ENCODE measurements at regions not wholly inside any gene's neighbourhood (a gene's known extent, or its start where the extent isn't known, plus 50 kb on each side); places are given as distances from the start of the nearest gene placed in this dataset.

DNA sequence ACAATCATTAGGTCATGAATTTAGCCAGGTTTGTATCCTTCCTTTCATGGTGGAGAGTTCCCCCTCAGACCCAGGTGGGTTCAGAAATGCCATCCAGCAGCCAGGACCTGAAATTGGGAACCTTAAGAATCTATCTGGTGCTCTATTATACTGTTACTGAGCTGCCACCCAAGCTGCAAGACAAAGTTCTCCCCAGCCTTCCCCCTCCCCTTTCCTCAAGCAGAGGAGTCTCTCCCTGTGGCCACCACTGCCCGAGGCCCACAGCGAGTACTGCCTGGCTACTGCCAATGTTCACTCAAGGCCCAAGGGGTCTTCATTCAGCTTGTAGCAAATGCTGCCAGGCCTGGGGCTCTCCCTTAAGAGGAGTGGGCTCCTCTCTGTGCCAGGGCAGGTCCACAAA, 133.8 kb downstream of the TMEM38B start:
- no peak for DNase-seq

DNA sequence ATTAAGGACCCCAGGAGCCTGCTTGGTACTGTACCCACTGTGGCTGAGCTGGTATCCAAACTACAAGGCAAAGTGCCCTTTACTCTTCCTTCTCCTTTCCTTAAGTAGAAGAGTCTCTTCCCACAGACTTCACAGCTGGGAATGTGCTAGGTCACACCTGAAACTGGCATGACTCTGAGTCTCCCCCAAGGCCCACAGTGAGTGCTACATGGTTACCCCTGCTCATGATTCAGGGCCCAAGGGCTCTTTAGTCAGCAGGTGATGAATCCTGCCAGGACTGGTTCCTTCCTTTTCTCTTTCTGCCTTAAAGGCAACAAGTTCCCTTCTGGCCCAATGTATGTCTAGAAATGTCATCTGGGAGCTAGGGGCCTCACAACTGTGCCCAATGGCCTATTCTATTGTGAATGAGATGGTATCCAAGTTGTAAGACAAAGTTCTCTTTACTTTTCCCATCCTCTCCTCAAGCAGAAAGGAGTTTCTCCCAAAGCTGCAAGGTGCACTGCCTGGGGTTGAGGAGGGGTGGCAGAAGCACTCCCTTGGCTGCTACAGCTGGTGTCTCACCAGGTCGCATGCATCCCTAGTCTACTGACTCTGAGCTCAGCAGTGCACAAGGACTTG, 134.4 kb downstream of the TMEM38B start:
- DNase-seq: no peak

GRCh38 chr9:105830461-105830860, 136.1 kb downstream of the TMEM38B start:
- no peak for DNase-seq

- DNase-seq: no peak
These were observed 137.9 kb downstream of the TMEM38B start for GRCh38 chr9:105832096-105832710.

DNA sequence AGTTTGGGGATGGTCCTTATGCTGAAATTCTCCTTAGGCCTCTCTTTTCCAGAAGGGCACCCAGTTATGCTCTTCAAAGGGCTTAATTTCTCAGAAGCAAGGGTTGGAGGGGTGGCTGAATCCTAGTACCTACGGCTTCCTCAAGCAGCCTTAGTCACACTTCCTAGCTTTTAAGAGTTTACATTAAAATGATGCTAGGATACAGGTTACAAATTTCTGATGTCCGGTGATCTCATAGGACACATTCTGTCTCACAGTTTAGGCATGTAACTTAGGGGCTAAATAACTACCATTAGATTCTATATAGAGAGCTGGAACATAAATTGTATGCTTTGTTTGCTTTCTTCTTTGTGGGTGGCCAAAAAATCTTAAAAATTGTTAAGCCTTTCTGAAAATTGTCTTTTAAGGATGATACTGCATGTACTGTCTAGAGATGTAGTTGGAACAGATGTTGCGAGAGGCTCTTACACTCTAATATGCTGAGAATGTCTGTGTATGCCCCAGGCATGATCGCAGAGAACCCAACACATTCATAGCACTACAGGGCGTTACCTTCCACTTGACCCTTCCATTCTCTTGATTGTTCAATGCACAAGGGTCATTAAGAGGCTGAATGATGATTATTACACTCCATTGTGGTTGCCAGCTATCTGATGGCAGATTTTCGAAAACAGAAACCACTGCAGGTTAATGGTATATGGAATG, 139.1 kb downstream of the TMEM38B start:
- DNase-seq: no peak

DNA sequence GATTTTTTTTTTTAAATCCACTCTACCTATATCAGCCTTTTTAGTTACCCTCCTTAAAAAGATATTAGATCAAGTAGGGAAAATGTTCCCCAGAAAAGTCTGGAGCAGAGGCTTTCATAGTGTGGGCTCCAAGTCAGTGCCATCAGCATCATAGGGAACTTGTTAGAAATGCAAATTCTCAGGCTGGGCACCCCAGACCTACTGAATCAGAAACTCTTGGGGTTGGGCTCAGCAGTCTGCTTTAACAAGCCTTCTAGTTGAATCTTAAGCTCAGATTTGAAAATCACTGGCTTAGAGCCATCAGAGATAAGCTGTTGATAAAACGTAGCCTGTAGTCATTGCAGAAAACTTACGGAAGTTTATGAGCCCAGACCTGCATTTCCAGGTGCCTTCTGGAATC, 140.1 kb downstream of the TMEM38B start:
- DNase-seq: no peak

- no peak for DNase-seq
These were observed 141.4 kb downstream of the TMEM38B start for GRCh38 chr9:105835721-105836120.

- no peak for DNase-seq
These were observed 142.8 kb downstream of the TMEM38B start for GRCh38 chr9:105836936-105837660.

DNA sequence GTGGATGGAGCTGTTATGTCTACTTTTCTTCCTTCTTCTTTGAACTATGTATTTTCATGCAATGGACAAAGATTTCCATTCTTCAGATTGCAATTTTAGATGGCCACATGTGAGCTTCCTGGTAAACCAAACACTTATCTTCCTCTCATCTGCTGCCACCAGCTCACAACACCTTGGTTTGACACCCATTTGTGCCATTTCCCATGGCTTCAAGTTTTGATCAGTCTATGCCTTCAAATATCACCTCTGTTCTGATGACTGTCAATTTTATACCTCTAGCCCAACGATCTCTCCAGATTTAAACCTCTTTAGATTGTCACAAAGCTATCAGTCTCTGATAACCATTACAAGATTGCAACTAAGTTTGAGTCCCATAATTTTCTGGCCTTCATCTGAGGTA, 147.2 kb downstream of the TMEM38B start:
- no peak for DNase-seq

GRCh38 chr9:105842023-105842644, 147.8 kb downstream of the TMEM38B start:
- DNase-seq: no peak

DNA sequence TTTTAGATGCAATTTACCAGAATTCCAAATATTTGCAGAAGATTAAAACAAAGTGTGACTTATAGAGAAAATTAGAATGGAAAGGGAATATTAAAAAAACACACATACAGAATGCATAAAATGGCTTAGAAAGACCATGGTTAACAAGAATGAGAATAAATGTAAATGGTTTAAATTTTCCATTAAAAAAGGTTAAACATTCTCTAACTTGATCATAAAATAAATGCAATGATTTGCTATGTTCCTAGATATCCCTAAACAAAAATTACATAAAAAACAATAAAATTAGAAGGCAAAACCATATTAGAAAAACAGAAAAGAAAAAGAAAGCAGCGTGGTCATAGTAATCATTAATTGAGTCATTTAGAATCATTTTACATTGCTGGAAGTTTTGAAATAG, 152.5 kb downstream of the TMEM38B start:
- no peak for DNase-seq

- DNase-seq: no peak
These were observed 156.6 kb downstream of the TMEM38B start for GRCh38 chr9:105850852-105851500.

GRCh38 chr9:105854026-105854782, 159.9 kb downstream of the TMEM38B start:
- no peak for DNase-seq

DNA sequence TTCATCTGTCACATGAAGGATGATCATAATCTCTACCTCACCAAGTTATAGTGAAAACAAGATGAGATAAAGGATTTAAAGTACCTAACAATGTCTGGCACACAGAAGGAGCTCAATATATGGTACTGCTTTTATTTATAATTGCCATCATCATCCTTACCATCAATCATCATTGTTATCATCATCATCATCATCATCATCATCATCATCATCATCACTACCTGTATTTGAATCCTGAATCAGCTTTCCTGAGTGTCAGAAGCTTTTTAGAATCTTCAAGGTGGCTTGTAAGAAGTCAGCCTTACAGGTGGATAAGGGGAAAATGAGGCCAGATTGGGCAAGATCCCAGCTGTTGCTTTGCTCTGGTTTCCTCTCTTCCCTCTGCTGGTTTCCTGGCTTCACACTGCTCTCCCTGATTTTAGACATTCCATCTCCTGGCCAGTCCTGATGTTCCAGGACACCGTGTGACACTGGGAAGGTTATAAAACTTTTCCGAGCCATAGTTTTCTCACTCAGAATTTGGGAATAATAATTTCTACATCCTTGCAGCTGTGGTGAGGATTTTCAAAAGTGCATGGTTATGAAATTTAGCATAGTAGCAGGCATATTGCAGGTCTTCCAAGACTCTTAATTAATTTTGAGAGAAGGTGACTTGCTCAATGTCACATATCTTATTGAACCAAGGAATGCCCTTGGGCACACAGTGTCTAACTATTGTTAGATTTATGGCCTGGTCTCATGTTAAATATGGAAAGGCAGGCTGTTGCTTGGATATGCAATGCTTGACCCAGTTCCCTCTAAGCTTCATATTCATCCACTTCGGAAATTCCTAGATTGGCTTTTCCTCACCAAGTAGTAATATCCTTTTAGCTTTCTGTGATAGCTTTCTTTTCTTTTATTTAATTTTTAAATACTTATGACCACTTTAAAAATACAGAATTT, 160.7 kb downstream of the TMEM38B start:
- no peak for DNase-seq

- DNase-seq: no peak
These were observed 161.6 kb downstream of the TMEM38B start for GRCh38 chr9:105855987-105856386.

DNA sequence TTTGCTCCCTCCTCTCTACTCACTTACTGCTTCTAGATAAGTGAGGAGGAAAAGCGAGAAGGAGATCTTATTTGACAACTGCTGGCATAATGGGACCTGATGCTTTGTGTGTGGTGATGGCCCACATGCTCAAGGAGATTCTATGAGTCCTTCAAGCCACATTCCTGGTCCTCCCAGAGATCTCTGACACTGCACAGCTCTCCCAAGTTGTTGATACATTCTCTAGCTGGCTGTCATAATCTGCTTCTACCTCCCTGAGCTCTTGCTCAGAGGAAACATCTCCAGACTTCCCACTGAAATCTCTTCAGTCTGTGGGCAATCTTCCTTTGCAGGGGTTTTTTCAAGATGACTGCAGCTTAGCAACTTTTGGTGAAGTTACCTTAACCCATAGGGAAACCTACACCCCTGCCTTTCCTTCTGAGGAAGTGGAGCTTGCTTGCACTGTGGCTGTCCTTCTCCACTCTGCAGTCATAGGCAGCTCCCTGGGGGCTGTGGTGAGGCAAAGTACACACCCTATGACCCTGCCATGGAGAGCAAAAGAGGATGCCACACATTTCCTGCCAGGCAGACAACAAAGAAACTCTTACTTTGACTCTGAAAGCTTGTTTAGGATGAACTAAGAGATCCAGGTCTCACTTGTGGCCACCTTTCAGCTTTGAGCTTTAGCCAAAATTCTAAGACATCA, 163.8 kb downstream of the TMEM38B start:
- no peak for DNase-seq

DNA sequence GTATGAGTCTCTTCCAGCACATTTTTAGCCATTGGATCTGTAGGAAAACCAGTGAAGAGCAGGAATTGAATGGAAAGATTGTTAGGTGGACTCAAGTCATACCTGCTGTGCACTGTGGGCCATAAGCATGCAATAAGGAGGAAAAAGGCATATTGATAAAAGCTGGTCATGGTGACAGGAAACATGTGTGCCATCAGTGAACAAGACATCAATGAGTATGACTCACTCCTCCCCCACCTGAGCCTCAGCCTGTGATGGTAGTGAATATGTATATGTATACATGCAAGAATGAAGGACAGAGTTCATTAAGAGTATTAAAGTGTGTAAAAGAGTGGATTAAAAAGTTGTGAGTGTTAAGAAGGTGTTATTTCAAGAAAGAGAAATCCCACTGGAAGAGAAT, 164.5 kb downstream of the TMEM38B start:
- no peak for DNase-seq

DNA sequence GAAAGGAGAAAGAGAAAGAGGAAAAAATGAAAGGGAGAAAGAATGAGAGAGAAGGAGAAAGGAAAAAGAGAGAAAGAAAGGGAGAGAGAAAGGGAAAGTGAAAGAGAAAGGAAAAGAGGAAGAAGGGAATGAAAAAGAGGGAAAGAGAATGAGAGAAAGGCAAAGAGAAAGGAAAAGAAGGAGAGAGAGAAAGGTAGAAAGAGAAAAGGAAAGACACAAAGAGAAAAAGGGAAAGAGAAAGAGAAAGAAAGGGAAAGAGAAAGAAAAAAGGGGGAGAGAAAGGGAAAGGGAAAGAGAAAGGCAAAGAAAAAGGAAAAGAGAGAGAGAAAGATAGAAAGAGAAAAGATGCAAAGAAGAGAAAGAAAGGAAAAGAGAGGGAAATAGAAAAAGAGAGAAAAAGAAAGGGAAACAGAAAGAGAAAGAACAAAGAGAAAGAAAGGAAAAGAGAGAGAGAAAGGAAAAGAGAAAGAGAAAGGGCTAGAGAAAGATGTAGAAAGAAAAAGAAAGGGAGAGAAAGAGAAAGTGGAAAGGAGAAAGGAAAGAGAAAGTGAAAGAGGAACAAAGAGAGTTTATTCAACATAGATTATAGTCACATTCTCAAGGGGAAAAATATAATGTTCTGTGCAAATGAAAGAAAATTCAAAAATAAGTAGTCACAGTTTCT, 165.2 kb downstream of the TMEM38B start:
- DNase-seq: no peak

GRCh38 chr9:105860516-105860915, 166.2 kb downstream of the TMEM38B start:
- no peak for DNase-seq

DNA sequence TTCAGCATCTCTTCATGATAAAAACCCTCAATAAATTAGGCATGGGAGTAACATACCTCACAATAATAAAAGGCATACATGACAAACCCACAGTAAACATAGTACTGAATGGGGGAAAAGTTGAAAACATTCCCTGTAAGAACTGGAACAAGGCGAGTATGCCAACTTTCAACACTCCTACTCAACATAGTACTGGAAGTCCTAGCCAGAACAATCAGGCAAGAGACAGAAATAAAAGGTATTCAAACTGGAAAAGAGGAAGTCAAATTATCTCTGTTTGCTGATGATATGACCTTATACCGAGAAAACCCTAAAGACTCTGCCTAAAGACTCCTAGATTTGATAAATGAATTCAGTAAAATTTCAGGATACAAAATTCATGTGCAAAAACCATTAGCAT, 167.6 kb downstream of the TMEM38B start:
- no peak for DNase-seq

Measured in NCI-H1930 (cell line).